T47D (cell line): ENCODE measurements at regions not wholly inside any gene's neighbourhood (a gene's known extent, or its start where the extent isn't known, plus 50 kb on each side); places are given as distances from the start of the nearest gene placed in this dataset.
"Not testable (repeated sequence)": the region's sequence is repeated elsewhere in the genome, so short reads cannot be mapped to it uniquely, and the experiment has no call there.

ENCODE experiments used
- DNase-seq, 2 experiments: peaks; one replicate each; pipeline versions ENCODE4 v3.0.0 to v3.0.0-alpha.2; 2011 to 2012; ENCODE audit warnings: low read depth in 1 of 2, low spot score in 1 of 2
- JUND ChIP-seq: IDR thresholded peaks from 2 replicates; pipeline ENCODE4 v1.6.1; 2012; ENCODE audit warnings: low read depth
- in situ Hi-C: cut with HindIII; loops from 2 replicates; pipeline ENCODE4 v1.10.0; 2016; ENCODE audit warnings: low sequenced_read_pairs, low pct_unique_long_range_greater_than_20kb

DNA sequence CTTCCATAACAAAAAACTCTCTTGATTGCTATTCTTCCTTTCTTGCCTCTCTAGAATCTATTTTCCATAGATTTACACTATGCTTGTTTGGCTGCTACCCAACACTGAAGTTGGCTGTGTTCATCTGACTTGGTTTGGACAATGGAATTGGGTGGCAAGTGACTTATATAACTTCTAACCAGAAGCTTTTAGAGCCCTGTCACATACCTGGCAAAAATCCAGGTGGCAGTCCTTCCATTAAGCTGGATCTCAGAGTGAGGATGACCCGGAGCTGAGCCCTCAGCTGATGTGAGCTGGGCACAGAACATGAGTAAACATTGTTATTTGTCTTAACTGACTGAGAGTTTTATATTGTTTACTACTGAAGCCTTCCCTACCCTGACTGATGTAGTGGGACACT, 225.7 kb downstream of the TLR4 start:
- DNase-seq, result no peak
- TF ChIP-seq JUND, result no peak
- in situ Hi-C loops, result no loop called here

DNA sequence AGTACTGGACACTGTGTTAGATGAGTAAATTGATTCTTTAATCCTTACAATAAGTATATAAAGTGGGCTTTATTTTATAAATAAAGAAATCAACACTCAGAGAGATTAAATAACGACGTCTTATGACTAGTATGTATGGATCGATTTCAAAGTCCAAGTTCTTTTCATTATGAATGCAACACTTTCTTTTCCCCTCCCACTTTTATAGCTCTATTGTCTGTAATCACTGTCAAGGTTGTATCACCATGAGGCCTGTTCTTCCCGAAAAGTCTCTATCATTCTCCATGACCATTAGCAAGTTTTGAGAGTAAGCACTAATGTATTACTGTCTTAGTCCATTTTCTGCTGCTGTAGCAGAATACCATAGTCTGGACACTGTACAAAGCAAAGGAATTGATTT, 228.4 kb downstream of the TLR4 start:
- in situ Hi-C loops, result no loop called here
- no peak for DNase-seq
- no peak for TF ChIP-seq JUND

DNA sequence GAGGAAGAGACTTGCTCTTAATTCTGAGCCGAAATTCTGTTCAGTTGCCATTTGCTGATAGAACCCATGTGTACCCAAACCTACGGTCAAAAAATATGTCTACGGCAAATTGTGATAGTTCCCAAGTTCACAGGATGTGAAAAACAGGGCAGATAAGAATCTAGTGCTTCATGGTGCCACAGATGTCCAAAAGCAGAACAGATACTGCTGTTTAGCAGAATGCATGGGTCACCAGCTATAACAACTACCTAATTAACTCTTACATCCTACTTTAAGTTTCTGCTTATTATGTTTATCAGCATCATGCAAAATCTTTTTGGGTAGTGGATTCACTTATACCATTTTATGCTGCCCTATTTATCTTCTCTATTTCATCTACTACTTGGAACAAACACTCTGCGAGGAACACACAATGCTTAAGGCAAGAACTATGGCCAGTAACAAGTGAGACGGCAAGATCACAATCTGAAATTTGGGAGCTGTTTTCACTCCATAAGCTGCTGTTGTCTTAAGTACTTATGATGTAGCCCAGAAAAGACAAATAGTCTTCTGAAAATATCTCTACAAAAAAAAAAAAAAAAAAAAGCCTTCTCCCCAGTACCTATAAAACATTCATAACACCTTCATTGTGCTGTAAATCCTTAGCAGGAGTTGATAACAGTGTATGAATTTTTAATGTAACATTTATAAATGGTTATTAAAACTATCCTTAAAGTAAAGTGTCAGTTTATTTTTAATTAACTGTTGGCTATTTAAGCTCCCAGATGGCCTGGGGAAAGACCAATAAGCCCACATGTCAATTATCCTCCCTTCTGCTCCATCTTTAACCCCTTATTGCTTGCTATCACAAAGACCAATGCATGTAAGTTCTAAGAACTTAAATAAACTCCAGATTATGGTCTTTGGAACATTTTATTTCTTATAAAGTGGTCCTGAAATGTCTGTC, 232.3 kb downstream of the TLR4 start:
- no peak for TF ChIP-seq JUND
- in situ Hi-C loops, result no loop called here
- DNase-seq, result no peak

DNA sequence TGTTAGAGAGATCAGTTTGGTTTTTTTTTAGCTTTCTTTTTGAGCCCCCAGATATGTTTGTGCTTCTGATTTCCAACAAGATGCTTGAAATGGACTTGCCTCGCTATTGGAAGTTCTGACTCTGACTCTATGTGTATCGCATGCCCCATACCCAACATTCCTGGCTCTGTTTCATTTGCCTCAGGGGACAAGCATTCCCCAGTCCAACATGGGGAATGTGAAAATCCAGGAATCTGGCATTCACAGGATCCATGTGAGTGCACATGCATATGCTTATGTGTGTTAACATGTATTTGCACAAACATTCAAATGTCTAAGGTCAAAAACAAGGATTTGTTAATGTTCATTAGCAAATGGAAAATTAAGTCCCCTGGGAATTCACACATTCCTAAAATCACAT, 233.9 kb downstream of the TLR4 start:
- no peak for TF ChIP-seq JUND
- in situ Hi-C loops, result no loop called here
- no peak for DNase-seq

DNA sequence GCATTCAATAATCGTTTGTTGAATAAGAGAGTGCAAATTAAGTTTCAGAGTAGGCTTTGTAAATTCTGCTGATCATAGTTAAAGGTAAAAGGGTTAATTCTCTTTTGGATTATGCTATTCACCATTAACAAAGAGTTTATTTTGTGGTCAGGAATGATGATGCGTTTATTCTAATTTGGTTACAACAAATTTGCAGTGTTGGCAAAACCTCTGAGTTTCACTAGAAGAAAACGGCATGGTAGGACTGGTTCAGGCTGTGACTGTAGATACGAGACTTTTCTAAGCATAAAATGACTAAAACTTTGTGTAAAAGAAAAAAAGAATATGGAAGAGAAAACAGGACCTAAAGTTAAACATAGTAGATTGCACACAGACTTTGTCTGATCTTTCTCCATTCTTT, 234.7 kb downstream of the TLR4 start:
- no peak for TF ChIP-seq JUND
- in situ Hi-C loops, result no loop called here
- no peak for DNase-seq

DNA sequence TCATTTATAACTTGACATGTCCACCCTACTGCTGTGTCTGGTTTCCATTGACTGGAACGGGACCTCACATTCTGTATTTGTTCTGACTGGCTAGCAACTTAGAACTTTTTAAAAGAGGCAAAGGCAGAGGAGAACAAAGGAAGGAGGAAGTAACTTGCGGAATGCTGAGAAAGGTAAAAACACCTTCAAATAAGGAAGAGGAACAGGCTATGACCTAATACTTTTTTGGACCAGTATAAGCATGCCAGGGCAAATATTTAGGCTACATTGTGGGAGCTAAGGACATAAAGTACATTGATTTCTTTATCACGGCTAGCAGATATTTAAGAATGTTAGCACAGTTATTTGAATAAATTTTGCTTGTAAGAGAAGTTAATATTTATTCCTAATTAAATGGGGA, 240.5 kb downstream of the TLR4 start:
- in situ Hi-C loops, DNase-seq: not testable (repeated sequence)

DNA sequence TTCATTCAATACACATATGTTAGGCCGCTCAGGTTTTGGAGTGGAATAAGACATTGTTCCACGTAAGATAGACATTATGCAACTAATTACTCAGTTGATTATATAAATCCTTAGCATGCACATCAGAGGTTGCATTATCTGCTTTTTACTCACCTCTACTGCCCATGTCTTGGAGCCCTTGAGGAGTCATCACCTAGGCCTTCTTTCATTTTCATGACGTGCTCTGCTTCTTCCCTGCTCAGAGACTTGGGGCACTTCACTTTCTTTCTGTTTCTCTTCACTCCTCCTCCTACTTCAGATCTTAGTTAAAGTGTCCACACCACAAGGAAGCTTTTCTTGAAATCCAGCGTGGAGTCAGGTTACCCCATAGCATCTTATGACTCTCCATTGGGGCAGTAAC, 241.1 kb downstream of the TLR4 start:
- in situ Hi-C loops, result no loop called here
- no peak for DNase-seq
- TF ChIP-seq JUND, result no peak

DNA sequence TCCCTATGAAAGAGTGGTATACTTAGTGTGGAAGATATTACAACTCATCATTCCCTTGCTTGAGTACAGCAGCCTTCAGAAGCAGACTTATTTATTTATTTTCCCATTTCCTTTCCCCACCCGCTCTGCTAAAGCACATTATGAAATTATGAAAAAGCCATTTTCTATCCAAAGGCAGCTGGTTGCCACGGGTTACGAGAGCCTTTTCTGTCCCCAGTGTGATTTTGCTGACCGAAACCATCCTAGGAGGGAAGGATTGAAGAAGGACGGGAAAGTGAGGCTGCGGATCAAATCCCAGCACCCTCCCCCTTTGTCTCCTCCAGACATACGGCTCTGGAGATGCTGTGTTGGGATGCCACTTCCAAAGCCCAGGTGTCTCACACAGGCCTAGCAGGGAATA, 246.9 kb downstream of the TLR4 start:
- no peak for TF ChIP-seq JUND
- no peak for DNase-seq
- in situ Hi-C loops, result no loop called here

DNA sequence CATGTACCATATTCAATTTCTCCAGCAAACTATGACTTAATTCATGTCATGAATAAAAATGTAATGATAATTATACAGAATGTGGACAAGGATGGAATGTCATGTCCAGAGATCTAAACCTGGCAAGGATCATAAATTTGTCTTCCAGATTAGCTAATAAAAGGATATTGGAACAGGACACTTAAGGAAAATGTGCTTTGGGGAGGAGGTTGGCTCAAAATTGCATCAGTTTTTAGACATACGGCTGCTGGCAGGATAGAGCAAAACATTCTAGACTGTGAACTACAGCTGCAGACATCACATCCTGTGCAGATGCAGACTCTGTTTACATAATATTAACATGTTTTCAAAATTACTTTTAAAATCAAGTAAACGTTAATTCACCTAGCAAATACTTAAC, 248.4 kb downstream of the TLR4 start:
- DNase-seq, result no peak
- TF ChIP-seq JUND, result no peak
- in situ Hi-C loops, result no loop called here

DNA sequence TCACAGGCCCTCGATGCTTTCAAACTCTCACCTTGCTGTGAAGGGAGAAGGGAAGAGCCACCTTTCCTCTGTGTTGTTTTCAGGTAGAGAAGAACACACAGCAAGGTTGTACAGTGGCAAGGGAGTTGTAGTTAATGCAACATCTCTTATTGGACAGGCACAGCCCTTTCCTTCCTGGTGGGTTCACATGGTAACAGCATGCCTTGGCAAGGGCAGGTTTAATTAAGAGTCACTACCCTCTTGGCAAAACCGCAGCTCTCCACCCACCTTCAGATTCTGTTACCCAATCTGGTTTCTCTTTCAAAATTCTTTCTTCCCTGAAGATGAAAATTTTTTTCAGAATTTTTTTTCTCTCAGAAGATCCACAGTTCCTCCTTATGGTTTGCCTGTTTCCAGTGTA, 253.1 kb downstream of the TLR4 start:
- DNase-seq, result no peak
- no peak for TF ChIP-seq JUND

DNA sequence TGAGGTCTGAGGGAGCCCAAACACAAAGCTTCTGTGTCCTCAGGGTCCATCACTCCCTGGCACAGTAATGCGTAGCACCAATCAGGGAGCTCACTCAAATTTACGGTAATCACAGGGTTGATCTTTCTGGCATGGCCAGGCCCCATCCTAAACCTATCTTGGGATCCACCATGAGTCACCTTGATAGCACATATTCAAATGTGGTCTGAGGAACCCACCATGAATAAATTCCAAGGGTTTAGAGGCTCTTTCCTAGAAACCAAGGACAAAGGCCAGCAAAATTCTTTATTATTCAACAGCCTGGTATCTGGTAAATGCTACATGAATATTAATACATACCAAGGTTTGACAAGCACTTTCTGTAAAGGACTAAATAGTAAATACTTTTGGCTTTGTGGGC, 254.5 kb downstream of the TLR4 start:
- in situ Hi-C loops, result no loop called here
- no peak for TF ChIP-seq JUND
- DNase-seq, result no peak

More for the DNA sequence above, 253.1 kb downstream of the TLR4 start:
- in situ Hi-C loops, result no loop called here

DNA sequence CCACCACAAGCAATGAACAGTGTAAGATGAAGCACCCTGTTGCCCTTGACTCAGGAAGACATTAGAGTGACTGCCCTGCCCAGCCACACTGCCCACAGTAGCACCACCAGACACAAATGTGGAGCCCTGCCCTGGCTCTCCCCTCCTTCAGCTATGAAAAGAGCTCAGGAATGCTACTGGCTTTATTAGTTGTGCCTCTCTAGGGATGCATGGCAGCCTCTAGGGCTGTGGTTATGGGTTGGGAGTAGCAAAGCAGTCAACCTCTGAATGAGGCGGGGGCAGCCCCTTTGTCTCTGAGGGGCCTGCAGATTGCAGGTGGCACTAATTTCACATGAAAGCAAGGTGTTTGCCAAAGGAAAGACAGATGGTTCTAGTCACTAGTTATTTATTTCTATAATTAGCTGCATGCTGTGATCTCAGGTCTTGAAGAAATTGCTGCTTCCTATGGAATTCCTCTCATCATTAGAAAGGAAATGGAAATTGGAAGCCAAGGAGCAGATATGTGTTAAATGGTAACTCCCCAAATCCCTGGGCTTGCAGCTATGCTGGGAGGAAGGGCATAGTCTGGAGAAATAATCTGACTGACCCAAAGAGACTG, 259.4 kb downstream of the TLR4 start:
- in situ Hi-C loops, result no loop called here
- no peak for DNase-seq
- TF ChIP-seq JUND, result no peak

DNA sequence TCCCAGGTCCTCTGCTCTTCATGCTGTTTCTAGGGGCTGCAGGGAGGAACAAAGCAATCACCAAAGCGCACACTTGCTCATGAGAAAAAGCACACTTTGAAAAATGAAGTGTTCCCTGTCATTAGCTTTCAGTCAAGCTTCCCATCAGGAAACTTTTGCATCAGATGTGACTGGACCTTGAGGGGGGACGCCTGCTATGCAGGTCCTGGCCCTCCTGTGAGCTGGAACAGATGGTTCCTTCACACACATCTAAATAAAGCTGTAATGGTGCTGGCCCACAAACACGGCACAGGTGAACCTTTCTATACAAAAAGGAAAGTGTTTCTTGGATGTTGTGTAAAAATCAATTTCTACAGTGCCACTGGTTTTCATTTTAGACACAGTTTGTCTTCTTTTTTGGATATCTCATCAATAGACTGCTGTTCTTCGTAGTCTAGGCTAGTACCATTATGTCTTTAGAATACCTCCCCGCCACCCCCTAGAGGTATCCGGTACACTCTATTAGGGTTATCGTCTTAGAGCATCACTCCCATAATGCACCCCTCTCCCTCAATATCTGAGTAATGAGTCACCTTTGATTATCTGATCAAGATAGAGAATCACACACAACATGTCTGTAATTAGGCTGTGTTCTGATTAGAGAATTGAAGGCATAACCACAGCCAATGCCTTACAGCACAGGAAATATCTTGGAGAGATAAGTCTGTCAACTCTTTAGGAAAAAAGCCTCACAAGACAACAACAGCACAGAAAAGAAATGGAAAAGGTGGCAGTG, 266.3 kb downstream of the TLR4 start:
- in situ Hi-C loops, result no loop called here
- DNase-seq, result no peak
- TF ChIP-seq JUND, result no peak
